Medulla oblongata (tissue), 1 donor: ENCODE measurements at regions not wholly inside any gene's neighbourhood (a gene's known extent, or its start where the extent isn't known, plus 50 kb on each side); places are given as distances from the start of the nearest gene placed in this dataset.
"Not testable (repeated sequence)": the region's sequence is repeated elsewhere in the genome, so short reads cannot be mapped to it uniquely, and the experiment has no call there.

ENCODE experiments used
- DNase-seq: peaks from one replicate; pipeline ENCODE4 v3.0.0-alpha.2; 2015; ENCODE audit errors: extremely low spot score

DNA sequence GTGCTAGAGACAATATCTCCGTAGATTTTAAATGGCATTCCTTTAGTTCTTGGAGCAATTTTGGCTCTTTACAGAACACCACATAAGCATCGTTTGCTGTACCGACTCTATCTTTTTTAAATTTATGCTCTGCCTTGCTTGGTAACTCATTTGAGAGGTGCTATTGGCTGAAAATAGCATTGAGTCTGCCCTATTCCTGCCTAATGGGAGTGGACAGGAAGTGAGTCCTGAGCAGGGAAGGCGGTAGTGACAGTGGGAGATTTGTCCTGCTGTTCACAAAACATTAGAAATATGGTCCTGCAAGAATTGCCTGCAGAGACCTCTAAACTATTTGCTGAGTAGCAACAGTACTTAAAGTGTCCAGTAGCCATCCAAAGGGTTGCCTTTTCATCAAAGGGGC, 115.2 kb upstream of the IFNE start:
- DNase-seq, result no peak

DNA sequence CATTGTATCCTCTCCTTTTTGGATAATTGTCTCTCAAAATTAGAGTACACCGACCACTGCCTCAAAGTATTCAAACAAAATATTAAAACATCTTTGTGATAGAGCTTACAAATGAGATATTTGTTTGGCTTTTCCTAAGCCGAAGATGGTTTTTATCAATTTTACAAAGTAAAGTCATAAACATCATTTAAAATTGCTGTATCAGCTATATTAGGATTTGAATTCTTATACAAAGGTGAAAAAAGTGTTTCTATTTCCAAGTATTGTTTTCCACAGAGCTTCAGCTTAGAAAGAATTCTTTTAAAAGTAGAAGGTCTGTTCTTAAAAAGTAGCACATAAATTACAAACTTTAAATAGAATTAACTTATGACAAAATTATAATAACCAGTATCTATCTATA, 116.6 kb upstream of the IFNE start:
- no peak for DNase-seq

DNA sequence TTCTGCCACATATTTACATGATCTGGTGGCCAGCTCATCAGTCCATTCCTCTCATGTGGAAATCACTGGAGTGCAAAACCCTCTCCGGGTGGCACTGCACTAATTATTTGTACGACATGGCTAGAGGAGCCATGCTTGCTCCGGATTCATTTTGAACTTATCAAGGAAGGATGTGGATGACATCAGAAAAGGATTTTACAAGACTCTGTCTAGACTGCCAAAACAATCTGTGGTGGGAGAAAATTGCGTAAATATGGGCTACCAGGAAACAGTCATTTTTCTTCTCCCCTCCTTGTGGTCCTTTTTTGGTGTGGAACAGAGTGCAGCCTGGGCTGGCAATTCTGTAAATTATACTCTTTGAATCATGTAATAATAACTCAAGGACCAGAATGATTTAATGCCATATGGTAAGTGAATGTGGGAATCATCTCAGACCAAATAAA, 123.4 kb upstream of the IFNE start:
- no peak for DNase-seq

DNA sequence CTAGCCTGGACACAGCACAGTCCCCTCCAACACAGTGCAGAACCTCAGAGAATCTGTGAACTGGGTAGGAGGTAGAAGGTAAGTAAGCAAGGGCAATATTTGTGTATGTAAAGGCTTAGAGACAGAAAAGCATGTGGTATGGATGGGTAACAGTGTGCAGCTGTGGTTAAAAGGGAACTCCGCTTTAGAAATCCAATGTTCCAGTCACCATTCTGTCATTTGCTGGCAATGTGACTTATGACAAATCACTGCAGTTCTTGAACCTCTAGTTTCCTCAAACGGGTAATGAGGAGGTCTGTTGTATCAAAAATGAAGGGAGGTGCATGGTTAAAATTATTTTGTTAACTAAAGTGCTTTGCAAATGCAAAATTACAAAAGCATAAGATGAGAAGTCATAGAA, 125.5 kb upstream of the IFNE start:
- DNase-seq, result no peak

DNA sequence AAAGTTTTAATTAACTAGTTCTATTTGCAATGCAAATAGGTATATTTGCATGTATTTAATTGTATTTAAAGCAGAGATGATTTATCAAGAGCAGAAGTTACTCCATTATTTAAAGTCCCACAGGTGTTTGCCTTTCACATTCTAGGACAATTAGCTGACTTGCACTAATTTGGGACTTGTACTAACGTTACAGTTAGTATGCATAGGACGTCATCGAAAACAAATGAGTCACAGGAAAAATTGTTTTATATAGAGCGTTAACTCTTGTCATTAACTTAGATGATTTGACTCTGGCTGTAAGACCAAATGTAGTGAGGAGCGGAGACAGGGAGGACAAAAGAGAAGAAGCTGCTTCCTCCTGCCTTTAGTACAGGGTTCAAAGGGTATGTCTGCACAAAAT, 126.1 kb upstream of the IFNE start:
- DNase-seq, result no peak

GRCh38 chr9:21609506-21609905, 127.4 kb upstream of the IFNE start:
- no peak for DNase-seq

- no peak for DNase-seq
Observed at GRCh38 chr9:21611891-21612290, 129.8 kb upstream of the IFNE start.

GRCh38 chr9:21615018-21615417, 132.9 kb upstream of the IFNE start:
- DNase-seq, result no peak

DNA sequence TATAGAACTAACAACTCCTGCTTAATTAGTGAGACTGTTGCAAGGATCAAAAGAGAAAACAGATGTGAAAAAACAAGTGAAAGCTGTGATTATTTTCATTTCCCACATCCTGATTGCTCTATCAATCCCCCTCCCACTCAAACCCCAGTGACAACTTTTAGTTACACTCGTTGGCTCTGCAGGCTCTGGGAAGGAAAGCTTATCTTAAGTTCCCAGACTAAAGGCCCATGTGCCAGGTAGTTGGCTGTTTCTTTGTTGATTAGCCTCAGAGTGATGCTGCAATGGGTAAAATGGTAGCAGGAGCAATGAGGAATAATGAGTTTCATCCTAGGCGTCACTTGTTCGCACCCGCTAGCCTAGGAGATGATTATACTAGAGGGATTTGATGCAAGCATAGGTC, 133.3 kb upstream of the IFNE start:
- DNase-seq, result no peak

DNA sequence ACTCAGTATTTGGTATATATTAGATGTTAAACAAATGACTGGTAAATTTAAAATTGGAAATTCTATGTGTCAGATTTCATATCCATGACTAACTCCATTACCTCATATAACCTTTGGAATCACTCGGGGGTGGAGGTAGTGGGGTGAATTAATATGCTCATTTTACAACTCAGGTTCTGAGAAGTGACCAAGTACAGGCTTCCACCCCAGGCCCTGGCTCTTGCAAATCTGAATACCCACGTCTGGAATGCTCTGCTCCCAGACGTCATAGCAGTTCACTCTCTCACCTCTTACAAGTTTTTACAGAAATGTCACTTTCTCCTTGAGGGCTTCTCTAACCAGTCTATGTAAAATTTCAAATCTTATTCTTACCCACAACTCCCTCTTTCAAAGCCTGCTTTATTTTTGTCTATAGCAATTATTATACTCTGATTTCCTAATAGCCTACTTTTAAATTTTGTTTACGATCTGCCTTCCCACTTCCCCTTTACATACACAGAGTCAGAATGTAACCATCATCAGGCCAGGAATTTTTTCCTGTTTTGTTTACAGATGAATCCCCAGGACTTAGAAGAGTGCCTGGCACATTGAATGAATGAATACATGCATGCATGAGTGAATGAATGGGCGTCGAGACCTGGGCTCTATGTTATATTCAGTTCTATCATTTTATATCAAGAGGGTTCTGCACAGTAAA, 134.1 kb upstream of the IFNE start:
- no peak for DNase-seq

DNA sequence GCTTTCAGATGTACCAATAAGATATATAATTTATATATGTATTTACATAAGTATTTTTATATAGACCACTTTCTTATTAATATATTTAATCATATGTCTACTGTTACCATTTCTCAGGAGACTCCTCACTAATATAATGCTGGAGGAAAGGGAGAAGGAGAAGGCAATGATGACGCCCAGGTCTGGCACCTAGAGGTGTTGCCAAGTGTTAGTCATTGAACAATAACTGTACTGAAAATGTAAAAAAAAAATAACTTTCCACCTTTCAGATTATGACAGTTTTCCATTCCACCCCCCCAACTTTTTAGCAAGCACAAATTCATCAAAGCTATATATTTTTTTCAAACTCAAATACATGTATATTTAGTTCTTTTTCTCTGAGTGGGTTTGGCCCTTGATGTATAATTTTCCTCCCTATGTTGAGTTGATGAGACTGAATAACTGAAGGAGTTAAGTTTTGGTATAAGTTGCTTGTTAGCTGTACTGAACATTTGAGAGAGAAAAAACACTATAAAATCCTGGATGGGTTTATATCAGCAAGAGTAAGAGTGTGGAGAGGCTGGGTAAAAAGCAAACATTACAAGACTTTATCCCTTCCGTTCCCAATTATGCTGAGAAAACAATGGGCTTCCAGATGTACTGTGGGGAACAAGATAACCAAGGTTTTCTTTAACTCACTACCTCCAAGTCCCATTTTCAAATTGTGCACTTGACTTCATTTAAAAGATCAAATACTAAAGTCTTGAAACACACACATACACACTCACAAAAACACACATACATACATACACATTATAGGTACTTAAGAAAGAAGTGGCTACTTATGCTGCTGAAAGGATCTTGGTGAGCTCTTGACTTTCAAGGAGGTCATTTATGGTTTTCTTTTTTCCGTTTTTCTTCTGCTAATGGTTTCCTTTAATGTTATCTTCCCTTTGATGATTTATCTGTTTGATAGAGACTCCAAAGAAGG, 142.8 kb upstream of the IFNE start:
- no peak for DNase-seq

GRCh38 chr9:21626493-21626892, 144.4 kb upstream of the IFNE start:
- no peak for DNase-seq

GRCh38 chr9:21628954-21629353, 146.8 kb upstream of the IFNE start:
- not testable (repeated sequence) for DNase-seq

DNA sequence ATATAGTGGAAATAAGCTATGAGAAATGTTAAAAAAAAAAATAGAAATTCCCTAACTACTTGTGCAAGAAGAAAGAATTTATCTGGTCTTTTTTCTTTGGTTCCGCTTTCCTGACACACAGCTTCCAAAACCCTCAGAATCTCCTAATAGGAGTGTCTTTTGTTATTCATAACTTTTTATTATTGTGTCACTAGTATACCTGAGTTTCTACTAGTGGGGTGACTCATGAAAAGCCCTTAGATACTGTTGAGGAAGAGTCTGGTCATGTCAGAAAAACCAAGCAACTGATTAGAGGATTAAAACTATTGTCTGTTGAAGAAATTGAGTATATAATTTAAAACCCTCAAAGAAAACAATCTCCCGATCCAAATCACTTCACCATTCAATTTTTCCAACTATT, 152.8 kb upstream of the IFNE start:
- DNase-seq, result no peak

- no peak for DNase-seq
Observed at GRCh38 chr9:21638104-21638503, 156.0 kb upstream of the IFNE start.

DNA sequence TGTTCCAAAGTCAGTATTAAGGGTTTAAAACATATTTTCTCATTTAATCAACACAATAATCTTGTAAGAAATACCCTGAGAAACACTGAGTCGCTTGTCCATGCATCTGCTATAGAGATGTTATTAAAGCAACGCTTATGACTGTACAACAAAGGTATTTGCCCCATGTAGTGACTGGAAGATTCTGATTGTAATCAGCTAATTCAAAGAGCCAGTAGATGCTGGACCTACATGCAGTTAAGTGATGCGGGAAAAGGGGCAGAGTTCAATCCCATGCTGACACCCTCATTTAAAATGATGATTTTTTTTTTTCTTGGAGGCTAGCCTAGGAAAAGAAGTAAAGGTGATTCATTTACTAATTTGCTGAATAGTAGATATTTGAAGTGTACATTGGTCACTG, 149.3 kb upstream of the MTAP start:
- no peak for DNase-seq

GRCh38 chr9:21653589-21653988, 148.8 kb upstream of the MTAP start:
- DNase-seq, result no peak

DNA sequence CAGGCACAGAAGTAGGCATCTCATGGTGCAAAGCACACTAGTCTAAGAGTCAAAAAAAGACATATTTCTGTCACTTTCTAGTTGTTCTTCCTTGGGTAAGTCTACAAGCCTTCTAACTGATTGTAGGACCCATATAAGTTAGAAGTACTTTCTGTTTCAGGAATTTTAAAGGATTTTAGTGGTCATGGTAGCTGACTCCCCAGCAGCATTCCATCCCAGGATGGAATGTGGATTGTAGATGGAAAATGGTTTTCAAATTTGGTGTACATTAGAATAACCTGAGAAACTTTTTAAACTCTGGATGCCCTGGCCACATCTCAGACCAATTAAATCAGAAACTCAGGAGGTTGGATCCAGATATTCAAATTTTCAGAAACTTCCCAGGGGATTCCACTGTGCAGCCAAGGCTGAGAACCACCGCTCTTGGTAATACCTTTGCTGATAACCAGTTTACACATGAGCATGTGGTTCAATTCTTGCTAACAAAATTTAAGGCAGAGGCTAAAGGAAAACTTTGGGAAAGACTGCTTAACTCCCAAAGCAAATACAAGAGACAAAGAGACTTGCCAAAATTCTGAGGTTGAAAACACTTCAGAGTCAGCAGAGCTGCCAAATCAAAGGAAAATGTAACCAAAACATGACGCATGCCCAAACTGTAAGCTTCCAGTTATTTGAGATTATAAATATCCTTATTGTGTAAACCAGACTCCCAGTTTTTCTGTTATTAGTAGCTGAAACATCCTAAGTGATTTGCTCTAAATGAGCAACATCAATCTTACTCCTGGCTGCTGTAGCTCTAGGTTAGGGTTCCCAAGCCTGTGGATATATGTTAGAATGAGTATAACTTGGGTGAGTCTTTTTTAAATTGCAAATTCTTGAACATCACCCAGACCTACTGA, 145.4 kb upstream of the MTAP start:
- no peak for DNase-seq

DNA sequence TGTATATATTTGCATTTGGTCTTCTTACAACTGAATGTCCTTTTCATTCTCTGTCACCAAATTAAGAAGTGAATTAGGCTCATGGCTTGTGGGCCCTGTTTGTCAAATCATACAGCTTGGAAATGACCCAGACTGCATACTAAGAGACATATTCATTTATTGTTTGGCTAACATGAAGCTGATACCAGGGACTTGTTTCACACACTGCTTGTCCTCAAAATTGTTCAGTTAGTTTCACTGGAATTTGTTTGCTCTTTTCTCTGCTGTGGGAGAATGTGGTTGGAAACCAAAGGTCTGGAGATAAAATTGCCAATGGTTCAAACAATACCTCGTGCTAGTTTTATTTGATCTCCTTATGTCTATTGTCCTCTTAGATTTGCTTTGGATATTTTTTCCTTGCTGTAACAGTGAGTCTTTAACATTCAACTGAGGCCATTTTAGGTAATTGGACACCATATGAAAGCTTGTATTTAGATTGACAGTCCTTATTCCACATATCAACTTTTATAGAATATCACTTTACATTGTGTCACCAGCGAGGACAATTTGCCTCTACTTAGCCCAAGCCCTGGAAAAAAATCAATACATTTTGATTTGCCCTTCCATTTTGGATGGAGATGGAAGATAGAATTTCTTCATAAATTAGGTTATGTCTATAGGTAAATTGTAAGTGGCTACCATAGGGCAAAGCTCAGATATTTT, 144.3 kb upstream of the MTAP start:
- DNase-seq, result no peak

DNA sequence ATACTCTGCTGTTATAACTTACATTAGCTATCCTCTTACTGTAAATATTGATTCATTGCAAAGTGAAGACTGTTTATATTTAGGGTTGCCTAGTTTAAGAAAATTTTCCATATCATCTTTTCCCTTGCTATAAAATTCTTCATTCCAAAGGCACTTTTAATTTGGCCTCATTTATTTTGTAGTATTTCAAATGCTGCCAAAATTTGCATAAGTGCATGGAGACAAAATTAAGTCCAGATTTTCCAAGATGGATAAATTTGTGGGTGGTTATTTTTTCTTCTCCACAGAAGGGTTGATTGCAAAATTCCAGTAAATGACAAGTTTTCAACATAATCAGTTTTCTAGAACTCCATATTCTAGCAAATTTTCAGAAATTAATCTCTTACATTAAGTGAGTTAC, 141.5 kb upstream of the MTAP start:
- no peak for DNase-seq

DNA sequence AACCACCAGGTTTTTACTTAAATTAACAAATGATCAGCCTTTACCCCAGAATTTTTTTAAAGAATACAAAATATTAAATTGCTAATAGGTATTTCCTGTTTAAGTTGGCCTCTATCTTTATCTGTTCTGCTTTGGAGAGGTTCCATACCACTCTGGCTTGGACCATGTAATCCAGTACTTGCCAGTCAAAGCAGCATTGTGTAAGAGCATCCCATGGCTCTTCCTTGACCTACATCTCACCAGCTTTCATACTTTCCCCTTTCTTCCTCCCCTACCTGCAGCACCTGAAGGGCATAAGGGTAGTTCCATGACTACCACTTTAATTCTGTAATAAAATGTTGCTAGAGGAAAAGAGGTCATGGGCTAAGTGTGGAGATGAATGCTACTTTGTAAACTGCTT, 140.8 kb upstream of the MTAP start:
- DNase-seq, result no peak
